ENCODE measurements at regions not wholly inside any gene's neighbourhood (a gene's known extent, or its start where the extent isn't known, plus 50 kb on each side); places are given as distances from the start of the nearest gene placed in this dataset.

DNA sequence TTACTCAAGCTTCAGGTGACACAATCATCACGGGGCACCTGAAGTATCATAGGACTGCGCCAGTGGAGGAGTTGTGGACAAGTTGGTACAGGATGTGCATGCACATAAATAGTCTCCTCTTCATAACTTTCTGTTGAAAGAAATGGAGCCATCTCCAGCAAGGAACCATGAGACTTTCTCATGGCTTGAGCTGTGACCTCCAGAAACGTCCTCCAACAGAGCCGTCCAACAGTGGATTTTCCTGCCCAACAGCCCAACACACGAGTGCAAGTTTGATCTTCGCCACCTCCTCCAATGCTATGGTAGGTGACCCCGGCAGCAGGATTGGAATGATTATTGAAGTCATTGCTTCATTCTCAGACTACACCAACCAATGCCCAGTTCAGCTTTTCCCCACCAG, 105.1 kb upstream of the ZNF507 start:
- Histone ChIP-seq H3K27ac (ENCODE audit: low read depth in 2 of 2, low read length in 2 of 2) (no peak overlapping the region), H3K9ac (ENCODE audit: low read depth in 1 of 2, low read length in 2 of 2) (no peak overlapping the region), H3K4me3 (ENCODE audit: low read length in 2 of 2) (no peak overlapping the region), H3K27me3 (ENCODE audit: control insufficient read depth in 2 of 2, insufficient read depth in 2 of 2, low read length in 2 of 2) (no peaks in the 10 kb centered on the region), H3K4me1 (ENCODE audit: control insufficient read depth in 2 of 2, insufficient read depth in 2 of 2, low read length in 2 of 2) (no peaks in the 10 kb centered on the region), H3K36me3 (ENCODE audit: control insufficient read depth in 2 of 2, insufficient read depth in 2 of 2, low read length in 2 of 2) (no peaks in the 10 kb centered on the region), H3K9me3 (ENCODE audit: control insufficient read depth in 2 of 2, low read length in 2 of 2) (no peaks in the 10 kb centered on the region)

GRCh38 chr19:32241306-32241705, 104.1 kb upstream of the ZNF507 start:
- Histone ChIP-seq H3K27ac (ENCODE audit: low read depth in 2 of 2, low read length in 2 of 2) (no peak overlapping the region), H3K9me3 (ENCODE audit: control insufficient read depth in 2 of 2, low read length in 2 of 2) (no peaks in the 10 kb centered on the region), H3K36me3 (ENCODE audit: control insufficient read depth in 2 of 2, insufficient read depth in 2 of 2, low read length in 2 of 2) (no peaks in the 10 kb centered on the region), H3K4me3 (ENCODE audit: low read length in 2 of 2) (no peak overlapping the region), H3K4me1 (ENCODE audit: control insufficient read depth in 2 of 2, insufficient read depth in 2 of 2, low read length in 2 of 2) (no peaks in the 10 kb centered on the region), H3K9ac (ENCODE audit: low read depth in 1 of 2, low read length in 2 of 2) (no peak overlapping the region), H3K27me3 (ENCODE audit: control insufficient read depth in 2 of 2, insufficient read depth in 2 of 2, low read length in 2 of 2) (no peaks in the 10 kb centered on the region)

GRCh38 chr19:32241932-32242710, 103.3 kb upstream of the ZNF507 start:
- no peaks in the 10 kb centered on the region for H3K27me3 ChIP-seq (ENCODE audit: control insufficient read depth in 2 of 2, insufficient read depth in 2 of 2, low read length in 2 of 2)
- no peaks in the 10 kb centered on the region for H3K36me3 ChIP-seq (ENCODE audit: control insufficient read depth in 2 of 2, insufficient read depth in 2 of 2, low read length in 2 of 2)
- H3K27ac ChIP-seq (ENCODE audit: low read depth in 2 of 2, low read length in 2 of 2) = no peak overlapping the region
- no peak overlapping the region for H3K4me3 ChIP-seq (ENCODE audit: low read length in 2 of 2)
- no peaks in the 10 kb centered on the region for H3K9me3 ChIP-seq (ENCODE audit: control insufficient read depth in 2 of 2, low read length in 2 of 2)
- H3K9ac ChIP-seq (ENCODE audit: low read depth in 1 of 2, low read length in 2 of 2) = no peak overlapping the region
- no peaks in the 10 kb centered on the region for H3K4me1 ChIP-seq (ENCODE audit: control insufficient read depth in 2 of 2, insufficient read depth in 2 of 2, low read length in 2 of 2)

GRCh38 chr19:32246006-32246405, 99.4 kb upstream of the ZNF507 start:
- H3K9me3 ChIP-seq (ENCODE audit: control insufficient read depth in 2 of 2, low read length in 2 of 2) = no peaks in the 10 kb centered on the region
- H3K27me3 ChIP-seq (ENCODE audit: control insufficient read depth in 2 of 2, insufficient read depth in 2 of 2, low read length in 2 of 2) = no peaks in the 10 kb centered on the region
- no peaks in the 10 kb centered on the region for H3K36me3 ChIP-seq (ENCODE audit: control insufficient read depth in 2 of 2, insufficient read depth in 2 of 2, low read length in 2 of 2)
- no peak overlapping the region for H3K27ac ChIP-seq (ENCODE audit: low read depth in 2 of 2, low read length in 2 of 2)
- no peak overlapping the region for H3K9ac ChIP-seq (ENCODE audit: low read depth in 1 of 2, low read length in 2 of 2)
- no peak overlapping the region for H3K4me3 ChIP-seq (ENCODE audit: low read length in 2 of 2)
- no peaks in the 10 kb centered on the region for H3K4me1 ChIP-seq (ENCODE audit: control insufficient read depth in 2 of 2, insufficient read depth in 2 of 2, low read length in 2 of 2)

- Histone ChIP-seq H3K4me1 (ENCODE audit: control insufficient read depth in 2 of 2, insufficient read depth in 2 of 2, low read length in 2 of 2) (no peaks in the 10 kb centered on the region), H3K27me3 (ENCODE audit: control insufficient read depth in 2 of 2, insufficient read depth in 2 of 2, low read length in 2 of 2) (no peaks in the 10 kb centered on the region), H3K4me3 (ENCODE audit: low read length in 2 of 2) (no peak overlapping the region), H3K9ac (ENCODE audit: low read depth in 1 of 2, low read length in 2 of 2) (no peak overlapping the region), H3K36me3 (ENCODE audit: control insufficient read depth in 2 of 2, insufficient read depth in 2 of 2, low read length in 2 of 2) (no peaks in the 10 kb centered on the region), H3K9me3 (ENCODE audit: control insufficient read depth in 2 of 2, low read length in 2 of 2) (no peaks in the 10 kb centered on the region), H3K27ac (ENCODE audit: low read depth in 2 of 2, low read length in 2 of 2) (no peak overlapping the region)
Observed at GRCh38 chr19:32251634-32252332, 93.6 kb upstream of the ZNF507 start.

GRCh38 chr19:32252333-32252669, 93.1 kb upstream of the ZNF507 start:
- no peak overlapping the region for H3K9ac ChIP-seq (ENCODE audit: low read depth in 1 of 2, low read length in 2 of 2)
- no peaks in the 10 kb centered on the region for H3K36me3 ChIP-seq (ENCODE audit: control insufficient read depth in 2 of 2, insufficient read depth in 2 of 2, low read length in 2 of 2)
- H3K4me1 ChIP-seq (ENCODE audit: control insufficient read depth in 2 of 2, insufficient read depth in 2 of 2, low read length in 2 of 2) = no peaks in the 10 kb centered on the region
- no peaks in the 10 kb centered on the region for H3K27me3 ChIP-seq (ENCODE audit: control insufficient read depth in 2 of 2, insufficient read depth in 2 of 2, low read length in 2 of 2)
- H3K9me3 ChIP-seq (ENCODE audit: control insufficient read depth in 2 of 2, low read length in 2 of 2) = no peaks in the 10 kb centered on the region
- H3K4me3 ChIP-seq (ENCODE audit: low read length in 2 of 2) = no peak overlapping the region
- H3K27ac ChIP-seq (ENCODE audit: low read depth in 2 of 2, low read length in 2 of 2) = no peak overlapping the region

DNA sequence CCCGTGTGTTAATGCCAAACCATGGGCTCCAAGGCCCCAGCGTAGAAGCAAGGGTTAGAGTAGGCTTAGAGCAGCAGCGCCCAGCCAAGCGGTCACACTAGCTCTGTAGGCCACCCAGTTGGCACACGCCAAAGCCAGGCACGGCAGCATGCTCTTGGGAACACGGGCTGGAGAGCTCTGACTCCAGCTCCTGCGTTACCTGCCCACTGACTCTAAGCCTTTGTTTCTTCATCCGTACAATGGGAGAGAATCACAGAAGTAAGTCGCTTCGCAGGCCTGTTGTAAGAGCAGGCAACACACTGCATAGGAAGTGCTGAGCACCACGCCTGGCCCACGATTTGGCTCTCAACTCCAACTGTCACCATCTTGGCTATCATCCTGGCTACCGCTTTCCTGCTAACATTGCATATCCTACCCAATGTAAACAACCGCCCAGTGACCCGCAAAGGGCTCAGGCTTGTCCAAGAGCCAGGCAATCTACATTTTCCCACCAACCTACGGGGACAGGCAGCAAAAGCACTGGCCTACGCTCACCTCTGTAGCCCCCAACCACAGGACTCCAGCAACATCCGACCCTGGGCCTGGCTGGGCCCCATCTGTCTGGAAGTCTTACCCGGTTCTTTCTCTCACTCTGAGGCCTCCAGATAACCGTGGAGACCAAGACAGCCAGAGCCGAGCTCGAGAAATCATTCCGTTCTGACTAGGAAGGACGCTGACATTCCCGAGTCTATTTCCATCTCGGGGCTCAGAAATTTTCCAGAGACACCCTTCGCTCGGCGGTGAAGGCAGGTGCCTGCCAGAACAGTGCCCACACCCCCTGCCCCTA, 91.5 kb upstream of the ZNF507 start:
- Histone ChIP-seq H3K4me3 (ENCODE audit: low read length in 2 of 2) (no peak overlapping the region), H3K4me1 (ENCODE audit: control insufficient read depth in 2 of 2, insufficient read depth in 2 of 2, low read length in 2 of 2) (no peaks in the 10 kb centered on the region), H3K27me3 (ENCODE audit: control insufficient read depth in 2 of 2, insufficient read depth in 2 of 2, low read length in 2 of 2) (no peaks in the 10 kb centered on the region), H3K36me3 (ENCODE audit: control insufficient read depth in 2 of 2, insufficient read depth in 2 of 2, low read length in 2 of 2) (no peaks in the 10 kb centered on the region), H3K9ac (ENCODE audit: low read depth in 1 of 2, low read length in 2 of 2) (no peak overlapping the region), H3K27ac (ENCODE audit: low read depth in 2 of 2, low read length in 2 of 2) (no peak overlapping the region), H3K9me3 (ENCODE audit: control insufficient read depth in 2 of 2, low read length in 2 of 2) (no peaks in the 10 kb centered on the region)

DNA sequence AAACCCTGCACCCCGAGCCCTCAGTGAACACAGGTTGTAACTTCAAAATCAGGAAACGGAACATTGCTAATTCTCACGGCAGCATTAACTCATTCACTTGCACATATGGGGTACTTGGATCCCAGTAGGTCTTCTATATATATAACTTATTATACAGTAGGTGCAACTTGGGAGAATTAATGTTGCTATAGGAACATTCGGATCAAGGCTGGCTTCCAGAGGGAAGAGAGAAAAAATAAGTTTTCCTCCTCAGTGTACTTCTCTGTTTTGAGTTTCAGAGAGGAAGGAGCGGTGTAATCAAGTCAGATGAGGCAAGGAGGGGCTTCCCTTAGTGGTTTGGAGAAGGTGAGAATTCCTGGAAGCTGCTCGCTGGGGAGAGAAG, 90.9 kb upstream of the ZNF507 start:
- Histone ChIP-seq H3K4me1 (ENCODE audit: control insufficient read depth in 2 of 2, insufficient read depth in 2 of 2, low read length in 2 of 2) (no peaks in the 10 kb centered on the region), H3K27me3 (ENCODE audit: control insufficient read depth in 2 of 2, insufficient read depth in 2 of 2, low read length in 2 of 2) (no peaks in the 10 kb centered on the region), H3K9me3 (ENCODE audit: control insufficient read depth in 2 of 2, low read length in 2 of 2) (no peaks in the 10 kb centered on the region), H3K27ac (ENCODE audit: low read depth in 2 of 2, low read length in 2 of 2) (no peak overlapping the region), H3K4me3 (ENCODE audit: low read length in 2 of 2) (no peak overlapping the region), H3K36me3 (ENCODE audit: control insufficient read depth in 2 of 2, insufficient read depth in 2 of 2, low read length in 2 of 2) (no peaks in the 10 kb centered on the region), H3K9ac (ENCODE audit: low read depth in 1 of 2, low read length in 2 of 2) (no peak overlapping the region)

DNA sequence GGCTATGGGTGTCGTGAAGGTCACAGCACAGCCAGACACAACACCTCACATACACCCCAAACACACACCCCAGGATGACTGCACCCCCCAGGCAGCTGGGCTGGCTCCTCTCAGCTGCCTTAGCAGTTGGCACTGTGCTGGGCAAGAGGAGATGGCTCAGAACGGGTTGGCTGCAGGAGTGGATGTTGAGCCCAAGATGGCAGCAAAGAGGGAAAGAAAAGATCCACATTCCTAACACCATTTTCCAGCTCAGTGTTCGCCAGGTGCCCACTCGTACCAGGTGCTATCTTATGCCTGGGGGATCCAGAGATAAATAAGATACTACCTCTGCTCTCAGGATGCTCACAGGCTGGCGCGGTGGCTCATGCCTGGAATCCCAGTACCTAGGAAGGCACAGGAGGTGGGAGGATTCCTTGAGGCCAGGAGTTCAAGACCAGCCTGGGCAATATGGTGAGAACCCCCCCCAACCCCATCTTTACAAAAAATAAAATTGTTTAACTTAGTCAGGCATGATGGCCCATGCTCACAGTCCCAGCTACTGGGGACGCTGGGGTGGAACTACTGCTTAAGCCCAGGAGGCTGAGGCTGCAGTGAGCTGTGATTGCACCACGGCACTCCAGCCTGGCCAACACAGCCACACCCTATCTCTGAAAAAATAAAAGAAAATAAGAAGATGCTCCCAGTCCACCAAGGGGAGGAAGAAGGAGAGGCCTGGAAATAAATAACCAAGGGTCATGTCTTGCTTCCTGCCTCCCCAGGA, 89.7 kb upstream of the ZNF507 start:
- no peak overlapping the region for H3K27ac ChIP-seq (ENCODE audit: low read depth in 2 of 2, low read length in 2 of 2)
- H3K4me3 ChIP-seq (ENCODE audit: low read length in 2 of 2) = no peak overlapping the region
- H3K4me1 ChIP-seq (ENCODE audit: control insufficient read depth in 2 of 2, insufficient read depth in 2 of 2, low read length in 2 of 2) = no peaks in the 10 kb centered on the region
- no peak overlapping the region for H3K9ac ChIP-seq (ENCODE audit: low read depth in 1 of 2, low read length in 2 of 2)
- no peaks in the 10 kb centered on the region for H3K36me3 ChIP-seq (ENCODE audit: control insufficient read depth in 2 of 2, insufficient read depth in 2 of 2, low read length in 2 of 2)
- H3K27me3 ChIP-seq (ENCODE audit: control insufficient read depth in 2 of 2, insufficient read depth in 2 of 2, low read length in 2 of 2) = no peaks in the 10 kb centered on the region
- H3K9me3 ChIP-seq (ENCODE audit: control insufficient read depth in 2 of 2, low read length in 2 of 2) = no peaks in the 10 kb centered on the region
